Activated B cell treated with CpG ODN at 0.5 μM for 24 hours (primary cell): ENCODE measurements at regions not wholly inside any gene's neighbourhood (a gene's known extent, or its start where the extent isn't known, plus 50 kb on each side); places are given as distances from the start of the nearest gene placed in this dataset.

Source experiments
- ATAC-seq: fragments of 200-7000 bp; cut with Tn5 transposase; one replicate; pipeline ENCODE4 v1.10.0; 2021; ENCODE audit warnings: low read depth, mild to moderate bottlenecking, moderate library complexity
- CTCF ChIA-PET: fragments of 350-600 bp; sonication (Branson Sonifier 250); formaldehyde crosslinking; loops from one replicate; lab custom pipeline; 2021; ENCODE audit warnings: antibody characterized with exemption; lab: Charles Lee
- POLR2A ChIA-PET: fragments of 350-600 bp; sonication (Branson Sonifier 250); formaldehyde crosslinking; loops from one replicate; lab custom pipeline; 2021; ENCODE audit warnings: antibody characterized with exemption; lab: Charles Lee
- DNase-seq: peaks from one replicate; pipeline ENCODE4 v3.0.0; 2022
- H3K27ac Mint-ChIP-seq: one replicate; pipeline ENCODE4 v1.8.0; 2020; ENCODE audit warnings: mixed read lengths
- H3K27me3 Mint-ChIP-seq: one replicate; pipeline ENCODE4 v1.8.0; 2021; ENCODE audit warnings: mixed read lengths
- H3K36me3 Mint-ChIP-seq: one replicate; pipeline ENCODE4 v1.8.0; 2021; ENCODE audit warnings: low read depth, mixed read lengths
- H3K4me1 Mint-ChIP-seq: one replicate; pipeline ENCODE4 v1.8.0; 2021; ENCODE audit warnings: mixed read lengths
- H3K4me3 Mint-ChIP-seq: one replicate; pipeline ENCODE4 v1.8.0; 2020; ENCODE audit warnings: mild to moderate bottlenecking, mixed read lengths
- H3K9me3 Mint-ChIP-seq: one replicate; pipeline ENCODE4 v1.8.0; 2020; ENCODE audit warnings: mixed read lengths
- CTCF ChIP-seq: fragments of 200-600 bp; IDR thresholded peaks from one replicate; pipeline ENCODE4 v1.8.0; 2022; ENCODE audit warnings: antibody characterized with exemption, mild to moderate bottlenecking
- intact Hi-C: fragments of 100-400 bp; cut with micrococcal nuclease; formaldehyde crosslinking; loops from one replicate; pipeline ENCODE4 v1.15.1; 2024

- H3K36me3 Mint-ChIP-seq, result no peaks in the 10 kb centered on the region
- no peak for ATAC-seq
- ChIA-PET POLR2A (no interaction called here), CTCF (no interaction called here)
- H3K27me3 Mint-ChIP-seq, result no peaks in the 10 kb centered on the region
- no peak for DNase-seq
- no peaks in the 10 kb centered on the region for H3K9me3 Mint-ChIP-seq
- no peak for TF ChIP-seq CTCF
- intact Hi-C loops, result no loop called here
- H3K4me3 Mint-ChIP-seq, result no peak overlapping the region
- no peaks in the 10 kb centered on the region for H3K4me1 Mint-ChIP-seq
- H3K27ac Mint-ChIP-seq, result no peak overlapping the region
Observed at GRCh38 chr5:92459654-92460053, 1076.5 kb upstream of the ARRDC3 start.

- no peak overlapping the region for H3K27ac Mint-ChIP-seq
- no peak overlapping the region for H3K4me3 Mint-ChIP-seq
- CTCF ChIA-PET, result no interaction called here
- ATAC-seq (no peak), DNase-seq (no peak)
- TF ChIP-seq CTCF, result no peak
- no peaks in the 10 kb centered on the region for H3K4me1 Mint-ChIP-seq
- intact Hi-C loops, result no loop called here
- no peaks in the 10 kb centered on the region for H3K36me3 Mint-ChIP-seq
- H3K9me3 Mint-ChIP-seq, result no peaks in the 10 kb centered on the region
- POLR2A ChIA-PET, result no interaction called here
- H3K27me3 Mint-ChIP-seq, result no peaks in the 10 kb centered on the region
Observed at GRCh38 chr5:92455011-92455410, 1071.9 kb upstream of the ARRDC3 start.

GRCh38 chr5:92444888-92445287 lies 1061.8 kb upstream of the ARRDC3 start:
- intact Hi-C loops, result no loop called here
- POLR2A ChIA-PET, result no interaction called here
- CTCF ChIA-PET, result no interaction called here
- DNase-seq (no peak), ATAC-seq (no peak)
- no peak overlapping the region for H3K27ac Mint-ChIP-seq
- no peak for TF ChIP-seq CTCF
- H3K4me1 Mint-ChIP-seq, result no peaks in the 10 kb centered on the region
- H3K4me3 Mint-ChIP-seq, result no peak overlapping the region
- peaks cover 5% of the 10 kb centered on the region for H3K9me3 Mint-ChIP-seq
- H3K36me3 Mint-ChIP-seq, result no peaks in the 10 kb centered on the region
- H3K27me3 Mint-ChIP-seq, result no peaks in the 10 kb centered on the region

GRCh38 chr5:92435781-92436180 lies 1052.7 kb upstream of the ARRDC3 start:
- ATAC-seq (no peak), DNase-seq (no peak)
- Mint-ChIP-seq H3K27ac (no peak overlapping the region), H3K4me1 (no peaks in the 10 kb centered on the region), H3K27me3 (no peaks in the 10 kb centered on the region), H3K36me3 (no peaks in the 10 kb centered on the region), H3K9me3 (peaks cover 20% of the 10 kb centered on the region), H3K4me3 (no peak overlapping the region)
- ChIA-PET POLR2A (no interaction called here), CTCF (no interaction called here)
- intact Hi-C loops, result no loop called here
- TF ChIP-seq CTCF, result no peak

GRCh38 chr5:92429646-92430045 lies 1046.5 kb upstream of the ARRDC3 start:
- TF ChIP-seq CTCF, result no peak
- ChIA-PET POLR2A (no interaction called here), CTCF (no interaction called here)
- intact Hi-C loops, result no loop called here
- Mint-ChIP-seq H3K27me3 (no peaks in the 10 kb centered on the region), H3K9me3 (peaks cover 3% of the 10 kb centered on the region), H3K4me3 (no peak overlapping the region), H3K27ac (no peak overlapping the region), H3K4me1 (no peaks in the 10 kb centered on the region), H3K36me3 (no peaks in the 10 kb centered on the region)
- ATAC-seq, result no peak
- DNase-seq, result no peak
